ENCODE measurements at regions not wholly inside any gene's neighbourhood (a gene's known extent, or its start where the extent isn't known, plus 50 kb on each side); places are given as distances from the start of the nearest gene placed in this dataset.

DNA sequence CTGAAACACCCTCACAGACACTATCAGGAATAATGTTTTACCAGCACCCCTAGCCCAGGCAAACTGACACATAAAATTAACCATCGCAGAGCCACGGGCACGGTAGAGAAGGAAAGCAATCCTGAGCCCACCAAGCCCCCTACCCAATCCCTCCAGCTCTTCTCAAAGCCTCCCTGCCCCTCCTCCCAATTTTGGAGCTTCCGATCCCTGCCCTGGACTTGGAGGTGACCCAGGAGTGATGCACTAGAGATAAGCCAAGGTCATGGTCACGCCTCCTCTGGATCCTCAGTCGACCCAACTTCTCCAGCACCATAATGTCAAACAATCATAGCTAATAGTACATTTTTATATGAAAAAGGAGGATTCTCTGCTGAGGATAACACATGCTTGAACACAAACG lies 188.7 kb upstream of the NSMCE3 start:
- no peak for DNase-seq
- H3K27me3 ChIP-seq = no peaks in the 10 kb centered on the region
- no peaks in the 10 kb centered on the region for H3K9me3 ChIP-seq
- no peak overlapping the region for H3K4me3 ChIP-seq
- no peaks in the 10 kb centered on the region for H3K36me3 ChIP-seq

GRCh38 chr15:29457729-29458128 lies 188.1 kb upstream of the NSMCE3 start:
- H3K4me3 ChIP-seq = no peak overlapping the region
- no peaks in the 10 kb centered on the region for H3K27me3 ChIP-seq
- no peaks in the 10 kb centered on the region for H3K36me3 ChIP-seq
- peak; percentile 48 for DNase-seq
- no peaks in the 10 kb centered on the region for H3K9me3 ChIP-seq

DNA sequence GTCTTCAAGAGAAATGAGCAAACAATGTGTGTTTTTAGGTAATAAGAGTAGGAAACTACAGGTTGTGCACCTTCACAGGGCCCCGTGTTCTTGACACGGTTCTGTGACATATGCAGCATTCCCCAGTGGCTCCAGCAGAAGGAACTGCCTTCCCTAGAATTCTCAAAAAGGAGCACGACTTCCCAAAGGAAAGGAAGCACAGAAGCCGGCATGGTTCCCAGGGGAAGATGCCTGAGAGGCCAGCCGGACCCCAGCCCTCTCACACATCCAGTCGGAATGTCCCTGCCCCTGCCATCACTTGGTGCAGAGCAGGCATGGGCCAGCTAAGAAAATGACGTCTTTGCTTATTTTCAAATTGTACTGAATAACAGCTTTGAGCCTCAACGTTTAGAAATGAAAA lies 187.3 kb upstream of the NSMCE3 start:
- no peak for DNase-seq
- Histone ChIP-seq H3K27me3 (no peaks in the 10 kb centered on the region), H3K4me3 (no peak overlapping the region), H3K36me3 (no peaks in the 10 kb centered on the region), H3K9me3 (no peaks in the 10 kb centered on the region)

DNA sequence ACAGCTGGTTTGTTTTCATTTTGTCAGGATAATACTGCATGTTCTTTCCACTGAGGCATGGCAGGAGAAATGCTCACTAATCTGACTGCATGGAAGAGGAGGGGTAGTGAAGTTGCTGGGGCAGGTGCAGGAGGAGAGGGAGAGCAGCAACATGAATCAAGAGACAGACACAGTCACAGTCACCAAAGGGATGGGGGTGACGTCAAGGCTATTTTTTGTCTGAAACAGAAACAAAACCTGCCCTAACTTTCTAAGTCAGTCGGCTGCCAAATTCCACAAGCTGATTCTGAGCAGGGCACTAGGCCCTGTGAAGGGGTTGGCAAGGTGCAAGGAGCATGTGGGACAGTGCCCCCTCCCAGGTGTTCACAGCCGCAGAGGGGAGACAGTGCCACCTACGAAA lies 186.6 kb upstream of the NSMCE3 start:
- Histone ChIP-seq H3K27me3 (no peaks in the 10 kb centered on the region), H3K36me3 (no peaks in the 10 kb centered on the region), H3K4me3 (no peak overlapping the region), H3K9me3 (no peaks in the 10 kb centered on the region)
- no peak for DNase-seq

DNA sequence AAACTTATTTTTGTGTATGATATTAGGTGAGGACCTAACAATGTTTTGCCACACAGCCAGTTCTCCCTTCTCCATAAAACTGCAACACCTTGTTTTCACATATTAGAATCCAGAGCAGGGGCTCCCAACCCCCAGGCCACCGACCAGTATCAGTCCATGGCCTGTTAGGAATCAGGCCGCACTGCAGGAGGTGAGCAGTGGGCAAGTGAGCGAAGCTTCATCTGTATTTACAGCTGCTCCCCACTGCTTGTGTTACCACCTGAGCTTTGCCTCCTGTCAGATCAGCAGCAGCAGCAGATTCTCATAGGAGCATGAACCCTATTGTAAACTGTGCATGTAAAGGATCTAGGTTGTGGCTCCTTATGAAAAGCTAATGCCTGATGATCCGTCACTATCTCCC lies 185.9 kb upstream of the NSMCE3 start:
- H3K36me3 ChIP-seq = no peaks in the 10 kb centered on the region
- no peaks in the 10 kb centered on the region for H3K27me3 ChIP-seq
- no peak overlapping the region for H3K4me3 ChIP-seq
- no peaks in the 10 kb centered on the region for H3K9me3 ChIP-seq
- no peak for DNase-seq

DNA sequence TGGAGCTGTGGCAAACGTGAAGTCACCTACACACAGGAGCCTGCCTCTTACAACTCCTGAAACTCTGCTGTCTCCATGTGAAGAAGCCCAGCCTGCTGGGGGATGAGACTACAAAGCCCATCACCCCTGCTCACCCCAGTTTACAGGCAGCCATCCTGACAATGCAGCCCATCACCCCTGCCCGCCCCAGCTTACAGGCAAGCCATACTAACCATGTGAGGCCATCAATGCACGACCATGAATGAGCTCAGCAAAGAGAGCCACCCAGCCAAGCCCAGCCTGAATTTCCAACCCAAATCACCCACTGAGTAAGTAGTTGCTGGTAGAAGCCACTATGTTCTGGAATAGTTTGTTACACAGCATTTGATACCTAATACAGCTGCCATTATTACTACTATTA lies 185.4 kb upstream of the NSMCE3 start:
- Histone ChIP-seq H3K36me3 (no peaks in the 10 kb centered on the region), H3K27me3 (no peaks in the 10 kb centered on the region), H3K4me3 (no peak overlapping the region), H3K9me3 (no peaks in the 10 kb centered on the region)
- no peak for DNase-seq

- no peak for DNase-seq
- Histone ChIP-seq H3K9me3 (no peaks in the 10 kb centered on the region), H3K27me3 (no peaks in the 10 kb centered on the region), H3K36me3 (no peaks in the 10 kb centered on the region), H3K4me3 (no peak overlapping the region)
Observed at GRCh38 chr15:29454506-29454905, 184.9 kb upstream of the NSMCE3 start.

DNA sequence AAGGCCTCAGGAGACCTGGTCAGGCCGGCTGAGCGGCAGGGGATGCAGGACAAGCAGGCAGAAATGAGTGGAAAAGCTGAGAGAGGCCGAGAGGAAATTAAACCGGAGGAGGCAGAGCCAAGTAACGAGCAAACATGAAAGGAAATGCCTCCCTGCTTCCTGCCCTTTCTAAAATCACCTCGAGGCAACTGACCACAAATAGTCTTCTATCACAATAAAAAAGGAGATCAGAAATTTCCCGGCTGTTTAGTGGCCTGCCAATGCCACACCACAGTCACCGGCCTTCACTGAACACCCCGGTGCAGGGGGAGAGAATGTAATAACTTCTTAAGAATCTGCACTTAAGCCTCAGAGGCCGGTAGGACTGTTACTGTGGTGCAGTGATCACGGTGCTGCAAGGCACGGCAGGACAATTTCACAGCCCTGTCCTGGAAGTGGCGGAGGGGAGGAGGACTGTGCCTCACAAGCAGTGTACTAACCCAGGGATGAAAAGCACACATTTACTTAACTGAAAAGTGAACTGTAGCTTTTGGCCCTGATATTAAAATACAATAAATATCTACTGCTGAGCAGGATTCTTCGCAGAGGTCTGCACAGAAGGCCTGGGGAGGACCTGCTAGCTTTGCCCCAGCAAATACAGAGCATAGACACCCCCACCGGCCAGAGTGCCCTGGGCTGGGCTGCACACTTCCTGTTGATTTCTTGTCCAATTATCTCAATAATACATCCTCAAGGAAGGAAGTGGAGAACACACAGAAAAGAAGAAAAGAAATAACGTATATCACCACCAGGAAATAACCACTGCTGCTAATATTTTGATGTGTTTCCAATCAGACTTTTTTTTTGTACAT lies 183.5 kb upstream of the NSMCE3 start:
- no peak overlapping the region for H3K4me3 ChIP-seq
- DNase-seq = no peak
- H3K27me3 ChIP-seq = no peaks in the 10 kb centered on the region

GRCh38 chr15:29451201-29451781 lies 181.7 kb upstream of the NSMCE3 start:
- H3K36me3 ChIP-seq = no peaks in the 10 kb centered on the region
- no peaks in the 10 kb centered on the region for H3K27me3 ChIP-seq
- H3K4me3 ChIP-seq = no peak overlapping the region
- no peak for DNase-seq
- H3K9me3 ChIP-seq = no peaks in the 10 kb centered on the region

More for the DNA sequence above, 183.5 kb upstream of the NSMCE3 start:
- Histone ChIP-seq H3K36me3 (no peaks in the 10 kb centered on the region), H3K9me3 (no peaks in the 10 kb centered on the region)

GRCh38 chr15:29449136-29449535 lies 179.5 kb upstream of the NSMCE3 start:
- Histone ChIP-seq H3K4me3 (no peak overlapping the region), H3K9me3 (no peaks in the 10 kb centered on the region), H3K27me3 (no peaks in the 10 kb centered on the region), H3K36me3 (no peaks in the 10 kb centered on the region)
- DNase-seq = no peak

- H3K36me3 ChIP-seq = no peaks in the 10 kb centered on the region
- no peaks in the 10 kb centered on the region for H3K9me3 ChIP-seq
- DNase-seq = no peak
- no peaks in the 10 kb centered on the region for H3K27me3 ChIP-seq
- H3K4me3 ChIP-seq = no peak overlapping the region
Observed at GRCh38 chr15:29448320-29448719, 178.7 kb upstream of the NSMCE3 start.

GRCh38 chr15:29446480-29446879 lies 176.9 kb upstream of the NSMCE3 start:
- Histone ChIP-seq H3K27me3 (no peaks in the 10 kb centered on the region), H3K4me3 (no peak overlapping the region), H3K9me3 (no peaks in the 10 kb centered on the region), H3K36me3 (no peaks in the 10 kb centered on the region)
- no peak for DNase-seq

GRCh38 chr15:29442532-29442931 lies 172.9 kb upstream of the NSMCE3 start:
- Histone ChIP-seq H3K36me3 (no peaks in the 10 kb centered on the region), H3K4me3 (no peak overlapping the region), H3K9me3 (no peaks in the 10 kb centered on the region), H3K27me3 (no peaks in the 10 kb centered on the region)
- DNase-seq = no peak

- no peaks in the 10 kb centered on the region for H3K9me3 ChIP-seq
- no peak overlapping the region for H3K4me3 ChIP-seq
- H3K36me3 ChIP-seq = no peaks in the 10 kb centered on the region
- no peak for DNase-seq
- no peaks in the 10 kb centered on the region for H3K27me3 ChIP-seq
Observed at GRCh38 chr15:29440541-29440940, 170.9 kb upstream of the NSMCE3 start.

DNA sequence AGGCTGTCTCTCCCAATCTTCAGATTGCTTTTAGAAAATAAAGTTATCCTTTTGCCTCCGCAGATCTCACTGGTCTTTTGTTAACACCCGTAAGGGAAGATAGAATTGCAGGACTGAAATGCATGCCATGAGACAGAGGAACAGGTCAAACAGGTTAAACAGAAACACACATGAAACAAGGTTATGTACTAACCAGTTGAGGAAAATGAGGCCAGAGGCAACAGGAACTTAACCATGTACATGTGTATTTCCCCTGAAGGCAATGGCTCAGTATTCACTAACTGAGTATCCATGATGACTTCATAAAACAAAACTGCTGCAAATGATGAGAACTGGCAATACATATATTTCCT lies 169.1 kb upstream of the NSMCE3 start:
- Histone ChIP-seq H3K9me3 (no peaks in the 10 kb centered on the region), H3K27me3 (no peaks in the 10 kb centered on the region), H3K36me3 (no peaks in the 10 kb centered on the region), H3K4me3 (no peak overlapping the region)
- DNase-seq = no peak

- H3K4me3 ChIP-seq = no peak overlapping the region
- no peaks in the 10 kb centered on the region for H3K27me3 ChIP-seq
Observed at GRCh38 chr15:29437888-29438702, 168.5 kb upstream of the NSMCE3 start.

DNA sequence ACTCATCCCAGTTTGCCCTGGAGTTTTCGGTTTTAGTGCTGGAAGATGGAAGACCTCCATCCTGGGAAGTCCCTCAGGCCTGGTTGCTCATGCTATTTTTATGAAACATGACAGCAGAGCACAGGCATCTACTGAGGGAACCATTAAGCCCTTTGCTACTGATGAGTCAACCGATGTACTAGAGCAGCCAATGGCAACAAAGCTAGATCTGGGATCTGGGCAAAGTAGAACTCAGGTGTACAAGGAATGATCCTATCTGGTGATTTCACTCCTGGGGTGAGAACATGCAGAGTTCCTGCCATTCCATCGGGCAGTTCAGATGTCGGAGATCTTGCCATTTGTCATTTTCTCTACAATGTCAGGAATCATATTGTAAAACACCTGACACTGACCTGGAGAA lies 166.2 kb upstream of the NSMCE3 start:
- DNase-seq = no peak

More at GRCh38 chr15:29437888-29438702, 168.5 kb upstream of the NSMCE3 start:
- DNase-seq = no peak
- no peaks in the 10 kb centered on the region for H3K36me3 ChIP-seq
- no peaks in the 10 kb centered on the region for H3K9me3 ChIP-seq

More for the DNA sequence above, 166.2 kb upstream of the NSMCE3 start:
- Histone ChIP-seq H3K4me3 (no peak overlapping the region), H3K36me3 (no peaks in the 10 kb centered on the region), H3K27me3 (no peaks in the 10 kb centered on the region), H3K9me3 (no peaks in the 10 kb centered on the region)
